Ectodermal cell (in vitro differentiated cells): ENCODE measurements at regions not wholly inside any gene's neighbourhood (a gene's known extent, or its start where the extent isn't known, plus 50 kb on each side); places are given as distances from the start of the nearest gene placed in this dataset.

Experiments
- H3K27ac ChIP-seq: 2 replicates; pipeline ENCODE4 v1.7.0; 2013; ENCODE audit warnings: mild to moderate bottlenecking, low read depth, low read length; ENCODE audit not compliant: insufficient read depth, poor library complexity, severe bottlenecking
- H3K27me3 ChIP-seq: 2 replicates; pipeline ENCODE4 v1.7.0; 2013; ENCODE audit warnings: mild to moderate bottlenecking, low read length; ENCODE audit not compliant: insufficient read depth, control insufficient read depth, poor library complexity, severe bottlenecking
- H3K36me3 ChIP-seq: one replicate; pipeline ENCODE4 v1.7.0; 2013; ENCODE audit warnings: low read length; ENCODE audit not compliant: control insufficient read depth, insufficient read depth
- H3K4me1 ChIP-seq: one replicate; pipeline ENCODE4 v1.7.0; 2013; ENCODE audit warnings: low read length; ENCODE audit not compliant: control insufficient read depth, insufficient read depth
- H3K4me3 ChIP-seq: 2 replicates; pipeline ENCODE4 v1.7.0; 2013; ENCODE audit warnings: low read depth, low read length, control low read depth; ENCODE audit not compliant: insufficient read depth
- H3K9me3 ChIP-seq: 2 replicates; pipeline ENCODE4 v1.7.0; 2013; ENCODE audit warnings: mild to moderate bottlenecking, low read length, moderate library complexity; ENCODE audit not compliant: control insufficient read depth
- WGBS, 2 experiments: methylation state at CpG; one replicate each; pipeline ENCODE4 v1.1.7; 2013; ENCODE audit warnings: missing lambda C conversion rate in 2 of 2; 5-methylcytosine and 5-hydroxymethylcytosine counted together

GRCh38 chr12:103139876-103140275 lies 182.4 kb downstream of the ASCL1 start:
- H3K4me3 ChIP-seq, result no peak overlapping the region
- peaks cover 11% of the 10 kb centered on the region for H3K4me1 ChIP-seq
- no peak overlapping the region for H3K27ac ChIP-seq
- H3K27me3 ChIP-seq, result no peaks in the 10 kb centered on the region
- H3K9me3 ChIP-seq, result no peaks in the 10 kb centered on the region
- no peaks in the 10 kb centered on the region for H3K36me3 ChIP-seq
- 83 to 87% methylated on average over 3 of the region's 3 CpGs for WGBS, 2 experiments

- 82 to 87% methylated on average over 5 of the region's 5 CpGs for WGBS, 2 experiments
- Histone ChIP-seq H3K4me1 (peaks cover 11% of the 10 kb centered on the region), H3K4me3 (no peak overlapping the region)
Observed at GRCh38 chr12:103140286-103140685, 182.8 kb downstream of the ASCL1 start.

GRCh38 chr12:103144278-103144677 lies 186.8 kb downstream of the ASCL1 start:
- WGBS, 2 experiments, result 94 to 99% methylated on average over 4 of the region's 5 CpGs

More at GRCh38 chr12:103140286-103140685, 182.8 kb downstream of the ASCL1 start:
- H3K27me3 ChIP-seq, result no peaks in the 10 kb centered on the region
- no peaks in the 10 kb centered on the region for H3K36me3 ChIP-seq
- no peak overlapping the region for H3K27ac ChIP-seq
- no peaks in the 10 kb centered on the region for H3K9me3 ChIP-seq

DNA sequence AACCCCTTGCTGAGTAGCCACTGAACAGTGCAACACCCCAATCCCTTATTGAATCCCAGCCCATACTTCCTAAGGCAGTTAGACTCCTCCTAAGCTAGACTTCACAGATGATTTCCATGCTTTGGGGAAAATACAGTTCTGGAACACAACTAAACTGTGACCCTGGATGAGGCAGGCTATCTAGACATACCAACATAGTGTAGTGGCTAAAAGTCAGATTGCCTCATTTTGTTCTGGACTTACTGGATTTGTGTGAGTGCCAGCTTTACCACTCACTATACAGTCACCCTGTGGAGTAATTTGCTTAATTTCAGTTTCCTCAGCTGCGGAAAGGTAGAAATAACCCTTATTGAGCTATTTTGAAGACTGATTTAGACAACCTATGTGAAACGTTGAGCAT lies 203.1 kb downstream of the ASCL1 start:
- Histone ChIP-seq H3K4me1 (no peaks in the 10 kb centered on the region), H3K27ac (no peak overlapping the region), H3K4me3 (no peak overlapping the region), H3K36me3 (no peaks in the 10 kb centered on the region), H3K9me3 (no peaks in the 10 kb centered on the region), H3K27me3 (no peaks in the 10 kb centered on the region)
- 92 to 93% methylated on average over 2 of the region's 2 CpGs for WGBS, 2 experiments

More at GRCh38 chr12:103144278-103144677, 186.8 kb downstream of the ASCL1 start:
- no peaks in the 10 kb centered on the region for H3K9me3 ChIP-seq
- H3K36me3 ChIP-seq, result no peaks in the 10 kb centered on the region
- peaks cover 11% of the 10 kb centered on the region for H3K4me1 ChIP-seq
- no peak overlapping the region for H3K4me3 ChIP-seq
- H3K27me3 ChIP-seq, result no peaks in the 10 kb centered on the region
- no peak overlapping the region for H3K27ac ChIP-seq

DNA sequence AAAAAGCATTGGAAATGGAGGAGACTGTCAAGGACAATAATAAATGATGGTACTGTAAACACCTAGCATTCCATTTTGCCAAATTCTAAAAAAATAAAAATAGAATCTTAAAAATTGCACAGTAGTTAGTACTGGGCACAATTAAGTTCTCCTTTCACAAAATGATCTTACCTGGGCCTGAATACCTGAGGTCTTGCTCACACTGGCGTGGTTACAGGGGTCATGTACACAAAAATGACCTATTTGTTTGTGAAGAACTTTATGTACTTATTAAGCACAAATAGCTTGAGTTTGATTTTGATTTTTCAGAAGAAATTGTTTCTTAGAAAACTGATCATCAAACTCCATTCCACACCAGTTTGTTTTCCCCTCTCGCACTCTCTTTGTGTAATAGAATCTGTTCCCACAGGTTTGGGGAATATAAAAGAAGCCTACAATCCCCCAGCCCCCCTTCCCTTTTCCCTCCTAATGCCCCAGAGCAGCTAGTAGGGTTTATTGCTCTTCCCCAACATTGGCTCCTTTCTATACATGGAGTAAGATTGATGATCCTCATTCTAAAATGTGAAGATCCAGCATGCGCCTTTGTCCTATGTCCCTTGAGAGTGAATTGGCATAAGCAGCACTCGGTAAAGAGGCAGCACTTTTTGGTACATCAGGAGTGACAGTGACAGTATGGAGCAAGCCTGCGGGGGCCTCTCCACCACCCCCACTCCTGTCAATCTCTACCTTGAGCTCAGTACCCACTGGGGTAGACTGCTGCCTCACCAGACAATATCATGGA lies 204.3 kb downstream of the ASCL1 start:
- H3K27ac ChIP-seq, result no peak overlapping the region
- WGBS, 2 experiments, result 75 to 88% methylated on average over 5 of the region's 5 CpGs
- no peaks in the 10 kb centered on the region for H3K36me3 ChIP-seq
- no peaks in the 10 kb centered on the region for H3K9me3 ChIP-seq
- no peaks in the 10 kb centered on the region for H3K27me3 ChIP-seq
- H3K4me3 ChIP-seq, result no peak overlapping the region
- no peaks in the 10 kb centered on the region for H3K4me1 ChIP-seq

- no peaks in the 10 kb centered on the region for H3K9me3 ChIP-seq
- no peak overlapping the region for H3K4me3 ChIP-seq
- no peak overlapping the region for H3K27ac ChIP-seq
- WGBS, 2 experiments, result 93 to 95% methylated on average over 3 of the region's 3 CpGs
- H3K27me3 ChIP-seq, result no peaks in the 10 kb centered on the region
- no peaks in the 10 kb centered on the region for H3K4me1 ChIP-seq
- no peaks in the 10 kb centered on the region for H3K36me3 ChIP-seq
Observed at GRCh38 chr12:103166949-103167348, 209.5 kb downstream of the ASCL1 start.

- 80 to 100% methylated on average over 1 of the region's 1 CpG for WGBS, 2 experiments
- H3K4me3 ChIP-seq, result no peak overlapping the region
- no peaks in the 10 kb centered on the region for H3K36me3 ChIP-seq
- no peaks in the 10 kb centered on the region for H3K4me1 ChIP-seq
- no peaks in the 10 kb centered on the region for H3K27me3 ChIP-seq
- no peaks in the 10 kb centered on the region for H3K9me3 ChIP-seq
- no peak overlapping the region for H3K27ac ChIP-seq
Observed at GRCh38 chr12:103172447-103173112, 215.1 kb downstream of the ASCL1 start.

DNA sequence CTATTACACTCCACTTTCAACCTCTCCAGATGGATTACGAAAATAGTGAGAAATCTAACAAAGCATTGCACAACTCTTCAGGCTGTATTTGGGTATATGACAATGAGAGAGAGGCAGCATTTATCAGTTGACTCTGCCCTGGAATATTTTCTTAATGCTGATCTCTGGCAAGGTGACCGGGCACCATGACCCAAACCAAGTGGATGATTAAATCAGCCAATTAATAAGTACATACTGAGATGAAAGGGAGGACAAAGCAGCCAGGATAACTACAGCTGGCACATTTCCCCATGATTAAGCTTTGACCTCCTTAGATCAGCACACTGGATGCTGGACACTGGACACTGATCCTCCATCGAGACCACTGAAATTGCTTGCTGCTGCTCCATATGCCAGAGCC lies 218.2 kb downstream of the ASCL1 start:
- no peaks in the 10 kb centered on the region for H3K36me3 ChIP-seq
- H3K4me3 ChIP-seq, result no peak overlapping the region
- H3K4me1 ChIP-seq, result no peaks in the 10 kb centered on the region
- H3K9me3 ChIP-seq, result no peaks in the 10 kb centered on the region
- H3K27ac ChIP-seq, result no peak overlapping the region
- 93 to 96% methylated on average over 2 to 3 of the region's 3 CpGs for WGBS, 2 experiments
- no peaks in the 10 kb centered on the region for H3K27me3 ChIP-seq

- Histone ChIP-seq H3K4me1 (no peaks in the 10 kb centered on the region), H3K36me3 (no peaks in the 10 kb centered on the region), H3K27me3 (no peaks in the 10 kb centered on the region), H3K9me3 (no peaks in the 10 kb centered on the region), H3K4me3 (no peak overlapping the region), H3K27ac (no peak overlapping the region)
- 80 to 84% methylated on average over 13 to 14 of the region's 14 CpGs for WGBS, 2 experiments
Observed at GRCh38 chr12:103177639-103178255, 220.3 kb downstream of the ASCL1 start.

- no peaks in the 10 kb centered on the region for H3K9me3 ChIP-seq
- H3K4me1 ChIP-seq, result no peaks in the 10 kb centered on the region
- H3K4me3 ChIP-seq, result no peak overlapping the region
- whole genome bisulfite sequencing, 2 experiments, result 92 to 93% methylated on average over 14 of the region's 14 CpGs
- no peaks in the 10 kb centered on the region for H3K27me3 ChIP-seq
- no peaks in the 10 kb centered on the region for H3K36me3 ChIP-seq
- H3K27ac ChIP-seq, result no peak overlapping the region
Observed at GRCh38 chr12:103178366-103179080, 221.0 kb downstream of the ASCL1 start.
